GM19043 (cell line): ENCODE measurements at regions not wholly inside any gene's neighbourhood (a gene's known extent, or its start where the extent isn't known, plus 50 kb on each side); places are given as distances from the start of the nearest gene placed in this dataset.
"Not testable (repeated sequence)": the region's sequence is repeated elsewhere in the genome, so short reads cannot be mapped to it uniquely, and the experiment has no call there.

Experiments used
- ATAC-seq: cut with Tn5 transposase; IDR thresholded peaks from one replicate; pipeline ENCODE4 v1.9.1; 2021; ENCODE audit warnings: low read depth; ENCODE audit not compliant: unreplicated experiment

GRCh38 chr9:107856633-107857032, 367.1 kb upstream of the KLF4 start:
- no peak for ATAC-seq

- no peak for ATAC-seq
These were observed 365.6 kb upstream of the KLF4 start for GRCh38 chr9:107855164-107855563.

- ATAC-seq, result no peak
These were observed 363.9 kb upstream of the KLF4 start for GRCh38 chr9:107853461-107853860.

GRCh38 chr9:107852891-107853290, 363.3 kb upstream of the KLF4 start:
- ATAC-seq, result no peak

GRCh38 chr9:107850653-107851052, 361.1 kb upstream of the KLF4 start:
- ATAC-seq, result no peak

- ATAC-seq, result no peak
These were observed 358.7 kb upstream of the KLF4 start for GRCh38 chr9:107847978-107848964.

- no peak for ATAC-seq
These were observed 353.0 kb upstream of the KLF4 start for GRCh38 chr9:107842530-107842929.

- no peak for ATAC-seq
These were observed 351.5 kb upstream of the KLF4 start for GRCh38 chr9:107841076-107841475.

- no peak for ATAC-seq
These were observed 349.8 kb upstream of the KLF4 start for GRCh38 chr9:107839371-107839770.

- no peak for ATAC-seq
These were observed 349.2 kb upstream of the KLF4 start for GRCh38 chr9:107838766-107839165.

GRCh38 chr9:107836300-107836699, 346.7 kb upstream of the KLF4 start:
- ATAC-seq, result no peak

GRCh38 chr9:107833295-107833694, 343.7 kb upstream of the KLF4 start:
- ATAC-seq, result no peak

- ATAC-seq, result no peak
These were observed 343.3 kb upstream of the KLF4 start for GRCh38 chr9:107832871-107833270.

GRCh38 chr9:107830479-107830878, 340.9 kb upstream of the KLF4 start:
- ATAC-seq, result no peak

- ATAC-seq, result no peak
These were observed 338.3 kb upstream of the KLF4 start for GRCh38 chr9:107827884-107828283.

- ATAC-seq, result no peak
These were observed 337.7 kb upstream of the KLF4 start for GRCh38 chr9:107827304-107827703.

- ATAC-seq, result not testable (repeated sequence)
These were observed 337.1 kb upstream of the KLF4 start for GRCh38 chr9:107826688-107826983.

GRCh38 chr9:107824556-107824955, 335.0 kb upstream of the KLF4 start:
- no peak for ATAC-seq

GRCh38 chr9:107819772-107820565, 330.4 kb upstream of the KLF4 start:
- ATAC-seq, result no peak

- ATAC-seq, result not testable (repeated sequence)
These were observed 328.9 kb upstream of the KLF4 start for GRCh38 chr9:107818503-107818829.

- ATAC-seq, result not testable (repeated sequence)
These were observed 328.3 kb upstream of the KLF4 start for GRCh38 chr9:107817595-107818502.
